ENCODE measurements at regions not wholly inside any gene's neighbourhood (a gene's known extent, or its start where the extent isn't known, plus 50 kb on each side); places are given as distances from the start of the nearest gene placed in this dataset.

GRCh38 chr14:97306133-97306759 lies 509.1 kb downstream of the VRK1 start:
- no peak overlapping the region for H3K4ac ChIP-seq (ENCODE audit: low read length)
- H3K18ac ChIP-seq (ENCODE audit: low read length): no peak overlapping the region
- H3K27ac ChIP-seq (replicated peaks; ENCODE audit: low read length): no peak overlapping the region
- no peak overlapping the region for H2AFZ ChIP-seq (ENCODE audit: low read length)
- H3K4me2 ChIP-seq (ENCODE audit: insufficient read depth, low read length, poor library complexity, severe bottlenecking): no peak overlapping the region
- H4K91ac ChIP-seq (ENCODE audit: low read depth, low read length, poor library complexity): no peak overlapping the region
- no CpG with 5 or more reads among the region's 3 CpGs for WGBS, 2 donors (ENCODE audit: extremely low coverage in 2 of 2, insufficient read length in 2 of 2, insufficient replicate concordance in 1 of 2)
- no peak overlapping the region for H3K14ac ChIP-seq (ENCODE audit: low read length)
- H3K9me3 ChIP-seq (replicated peaks in 1 of 2; ENCODE audit: control insufficient read depth in 2 of 2, insufficient read depth in 1 of 2, low read depth in 1 of 2, low read length in 2 of 2): no peaks in the 10 kb centered on the region
- H3K4me1 ChIP-seq (ENCODE audit: control insufficient read depth in 2 of 2, insufficient read depth in 1 of 2, low read depth in 1 of 2, low read length in 2 of 2): no peaks in the 10 kb centered on the region
- no peak overlapping the region for H4K8ac ChIP-seq (ENCODE audit: low read depth, low read length)
- H3K27me3 ChIP-seq (ENCODE audit: control insufficient read depth in 3 of 3, insufficient read depth in 3 of 3, low read depth in 1 of 3, low read length in 3 of 3): peaks cover 0 to 3% (median 0%) of the 10 kb centered on the region in 3 experiments
- H3K36me3 ChIP-seq (replicated peaks in 1 of 2; ENCODE audit: control insufficient read depth in 2 of 2, insufficient read depth in 2 of 2, low read length in 2 of 2): no peaks in the 10 kb centered on the region
- H2AK5ac ChIP-seq (ENCODE audit: low read depth, low read length): no peak overlapping the region
- H3K9ac ChIP-seq (ENCODE audit: low read depth, low read length, poor library complexity): no peak overlapping the region
- H2BK5ac ChIP-seq (ENCODE audit: low read length): no peak overlapping the region
- no peak overlapping the region for H2BK120ac ChIP-seq (ENCODE audit: low read depth, low read length)
- no peak overlapping the region for H3K23ac ChIP-seq (ENCODE audit: low read depth, low read length, poor library complexity)
- no peaks in the 10 kb centered on the region for H3K79me1 ChIP-seq (ENCODE audit: low read depth, low read length)
- no peak overlapping the region for H2BK12ac ChIP-seq (ENCODE audit: low read length)
- no peak for DNase-seq (ENCODE audit: low spot score)
- H2BK15ac ChIP-seq (ENCODE audit: low read length): no peak overlapping the region
- H3K4me3 ChIP-seq (ENCODE audit: low read length in 2 of 2): no peak overlapping the region

GRCh38 chr14:97306760-97307246 lies 509.6 kb downstream of the VRK1 start:
- Histone ChIP-seq H2BK120ac (ENCODE audit: low read depth, low read length) (no peak overlapping the region), H3K4ac (ENCODE audit: low read length) (no peak overlapping the region), H3K14ac (ENCODE audit: low read length) (no peak overlapping the region), H3K27me3 (ENCODE audit: control insufficient read depth in 3 of 3, insufficient read depth in 3 of 3, low read depth in 1 of 3, low read length in 3 of 3) (peaks cover 0 to 3% (median 0%) of the 10 kb centered on the region in 3 experiments), H4K8ac (ENCODE audit: low read depth, low read length) (no peak overlapping the region), H3K9me3 (replicated peaks in 1 of 2; ENCODE audit: control insufficient read depth in 2 of 2, insufficient read depth in 1 of 2, low read depth in 1 of 2, low read length in 2 of 2) (no peaks in the 10 kb centered on the region), H3K9ac (ENCODE audit: low read depth, low read length, poor library complexity) (no peak overlapping the region), H3K23ac (ENCODE audit: low read depth, low read length, poor library complexity) (no peak overlapping the region), H2BK12ac (ENCODE audit: low read length) (no peak overlapping the region), H2BK5ac (ENCODE audit: low read length) (no peak overlapping the region), H4K91ac (ENCODE audit: low read depth, low read length, poor library complexity) (no peak overlapping the region), H3K18ac (ENCODE audit: low read length) (no peak overlapping the region), H3K4me1 (ENCODE audit: control insufficient read depth in 2 of 2, insufficient read depth in 1 of 2, low read depth in 1 of 2, low read length in 2 of 2) (no peaks in the 10 kb centered on the region), H3K4me2 (ENCODE audit: insufficient read depth, low read length, poor library complexity, severe bottlenecking) (no peak overlapping the region), H2AFZ (ENCODE audit: low read length) (no peak overlapping the region), H3K79me1 (ENCODE audit: low read depth, low read length) (no peaks in the 10 kb centered on the region), H3K36me3 (replicated peaks in 1 of 2; ENCODE audit: control insufficient read depth in 2 of 2, insufficient read depth in 2 of 2, low read length in 2 of 2) (no peaks in the 10 kb centered on the region), H3K27ac (replicated peaks; ENCODE audit: low read length) (no peak overlapping the region), H2BK15ac (ENCODE audit: low read length) (no peak overlapping the region), H3K4me3 (ENCODE audit: low read length in 2 of 2) (no peak overlapping the region), H2AK5ac (ENCODE audit: low read depth, low read length) (no peak overlapping the region)
- no CpG with 5 or more reads among the region's 4 CpGs for WGBS, 2 donors (ENCODE audit: extremely low coverage in 2 of 2, insufficient read length in 2 of 2, insufficient replicate concordance in 1 of 2)
- DNase-seq (ENCODE audit: low spot score): no peak

GRCh38 chr14:97311411-97311810 lies 514.2 kb downstream of the VRK1 start:
- no peaks in the 10 kb centered on the region for H3K36me3 ChIP-seq (replicated peaks in 1 of 2; ENCODE audit: control insufficient read depth in 2 of 2, insufficient read depth in 2 of 2, low read length in 2 of 2)
- H2BK15ac ChIP-seq (ENCODE audit: low read length): no peak overlapping the region
- H3K18ac ChIP-seq (ENCODE audit: low read length): no peak overlapping the region
- H3K9me3 ChIP-seq (replicated peaks in 1 of 2; ENCODE audit: control insufficient read depth in 2 of 2, insufficient read depth in 1 of 2, low read depth in 1 of 2, low read length in 2 of 2): no peaks in the 10 kb centered on the region
- no peak overlapping the region for H3K4me3 ChIP-seq (ENCODE audit: low read length in 2 of 2)
- H3K4ac ChIP-seq (ENCODE audit: low read length): no peak overlapping the region
- no peak overlapping the region for H2BK5ac ChIP-seq (ENCODE audit: low read length)
- no peak overlapping the region for H3K27ac ChIP-seq (replicated peaks; ENCODE audit: low read length)
- no peak overlapping the region for H3K14ac ChIP-seq (ENCODE audit: low read length)
- H3K9ac ChIP-seq (ENCODE audit: low read depth, low read length, poor library complexity): no peak overlapping the region
- no peak overlapping the region for H2BK120ac ChIP-seq (ENCODE audit: low read depth, low read length)
- H2AK5ac ChIP-seq (ENCODE audit: low read depth, low read length): no peak overlapping the region
- no peak overlapping the region for H2AFZ ChIP-seq (ENCODE audit: low read length)
- H3K4me1 ChIP-seq (ENCODE audit: control insufficient read depth in 2 of 2, insufficient read depth in 1 of 2, low read depth in 1 of 2, low read length in 2 of 2): no peaks in the 10 kb centered on the region
- no peak overlapping the region for H2BK12ac ChIP-seq (ENCODE audit: low read length)
- DNase-seq (ENCODE audit: low spot score): no peak
- WGBS, 2 donors (ENCODE audit: extremely low coverage in 2 of 2, insufficient read length in 2 of 2, insufficient replicate concordance in 1 of 2): no CpG with 5 or more reads among the region's 3 CpGs
- no peak overlapping the region for H4K8ac ChIP-seq (ENCODE audit: low read depth, low read length)
- no peak overlapping the region for H3K23ac ChIP-seq (ENCODE audit: low read depth, low read length, poor library complexity)
- H4K91ac ChIP-seq (ENCODE audit: low read depth, low read length, poor library complexity): no peak overlapping the region
- no peaks in the 10 kb centered on the region for H3K79me1 ChIP-seq (ENCODE audit: low read depth, low read length)
- no peaks in the 10 kb centered on the region for H3K27me3 ChIP-seq (ENCODE audit: control insufficient read depth in 3 of 3, insufficient read depth in 3 of 3, low read depth in 1 of 3, low read length in 3 of 3)
- H3K4me2 ChIP-seq (ENCODE audit: insufficient read depth, low read length, poor library complexity, severe bottlenecking): no peak overlapping the region

GRCh38 chr14:97312910-97313309 lies 515.7 kb downstream of the VRK1 start:
- Histone ChIP-seq H3K4ac (ENCODE audit: low read length) (no peak overlapping the region), H3K27ac (replicated peaks; ENCODE audit: low read length) (no peak overlapping the region), H2BK120ac (ENCODE audit: low read depth, low read length) (no peak overlapping the region), H2AFZ (ENCODE audit: low read length) (no peak overlapping the region), H4K91ac (ENCODE audit: low read depth, low read length, poor library complexity) (no peak overlapping the region), H3K4me1 (ENCODE audit: control insufficient read depth in 2 of 2, insufficient read depth in 1 of 2, low read depth in 1 of 2, low read length in 2 of 2) (no peaks in the 10 kb centered on the region), H3K79me1 (ENCODE audit: low read depth, low read length) (no peaks in the 10 kb centered on the region), H3K23ac (ENCODE audit: low read depth, low read length, poor library complexity) (no peak overlapping the region), H2AK5ac (ENCODE audit: low read depth, low read length) (no peak overlapping the region), H3K27me3 (ENCODE audit: control insufficient read depth in 3 of 3, insufficient read depth in 3 of 3, low read depth in 1 of 3, low read length in 3 of 3) (no peaks in the 10 kb centered on the region), H3K18ac (ENCODE audit: low read length) (no peak overlapping the region), H4K8ac (ENCODE audit: low read depth, low read length) (no peak overlapping the region), H3K36me3 (replicated peaks in 1 of 2; ENCODE audit: control insufficient read depth in 2 of 2, insufficient read depth in 2 of 2, low read length in 2 of 2) (no peaks in the 10 kb centered on the region), H3K9me3 (replicated peaks in 1 of 2; ENCODE audit: control insufficient read depth in 2 of 2, insufficient read depth in 1 of 2, low read depth in 1 of 2, low read length in 2 of 2) (no peaks in the 10 kb centered on the region), H3K9ac (ENCODE audit: low read depth, low read length, poor library complexity) (no peak overlapping the region), H2BK15ac (ENCODE audit: low read length) (no peak overlapping the region), H3K14ac (ENCODE audit: low read length) (no peak overlapping the region), H3K4me3 (ENCODE audit: low read length in 2 of 2) (no peak overlapping the region), H3K4me2 (ENCODE audit: insufficient read depth, low read length, poor library complexity, severe bottlenecking) (no peak overlapping the region), H2BK5ac (ENCODE audit: low read length) (no peak overlapping the region), H2BK12ac (ENCODE audit: low read length) (no peak overlapping the region)
- no peak for DNase-seq (ENCODE audit: low spot score)
